Non-pigmented ciliary epithelial cell (primary cell): ENCODE measurements at regions not wholly inside any gene's neighbourhood (a gene's known extent, or its start where the extent isn't known, plus 50 kb on each side); places are given as distances from the start of the nearest gene placed in this dataset.

Experiments used
- DNase-seq: peaks from one replicate; pipeline ENCODE4 v3.0.0-alpha.2; 2010; ENCODE audit warnings: low read depth

DNA sequence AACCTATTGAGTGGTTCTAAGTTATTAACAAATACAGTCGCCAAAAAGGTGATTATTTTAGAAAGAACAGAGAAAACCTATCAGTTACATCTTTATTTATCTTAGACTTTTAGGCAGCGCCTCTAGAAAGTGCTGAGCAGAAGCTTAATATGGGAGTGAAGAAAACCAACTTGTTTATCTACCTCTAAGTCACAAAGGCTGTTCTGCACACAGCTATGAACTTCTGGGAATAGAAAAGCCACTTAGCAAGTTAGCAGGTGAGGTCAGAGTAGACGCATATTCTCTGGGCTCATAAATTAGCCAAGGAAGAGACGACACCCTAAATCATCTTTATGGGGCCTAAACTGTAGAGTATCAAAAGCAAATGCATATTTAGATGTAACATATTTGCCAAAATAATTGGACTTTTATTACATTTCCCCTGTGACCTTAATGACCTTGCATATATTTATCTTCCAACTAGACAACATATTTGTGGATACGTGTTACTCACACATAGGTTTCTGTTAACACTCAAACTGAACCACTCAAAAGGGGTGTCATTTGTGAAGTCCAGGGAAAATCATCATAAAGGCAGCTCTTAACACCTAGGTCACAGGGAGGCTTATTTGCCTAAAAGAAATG is 267.1 kb downstream of the ADGB start:
- DNase-seq, result no peak

DNA sequence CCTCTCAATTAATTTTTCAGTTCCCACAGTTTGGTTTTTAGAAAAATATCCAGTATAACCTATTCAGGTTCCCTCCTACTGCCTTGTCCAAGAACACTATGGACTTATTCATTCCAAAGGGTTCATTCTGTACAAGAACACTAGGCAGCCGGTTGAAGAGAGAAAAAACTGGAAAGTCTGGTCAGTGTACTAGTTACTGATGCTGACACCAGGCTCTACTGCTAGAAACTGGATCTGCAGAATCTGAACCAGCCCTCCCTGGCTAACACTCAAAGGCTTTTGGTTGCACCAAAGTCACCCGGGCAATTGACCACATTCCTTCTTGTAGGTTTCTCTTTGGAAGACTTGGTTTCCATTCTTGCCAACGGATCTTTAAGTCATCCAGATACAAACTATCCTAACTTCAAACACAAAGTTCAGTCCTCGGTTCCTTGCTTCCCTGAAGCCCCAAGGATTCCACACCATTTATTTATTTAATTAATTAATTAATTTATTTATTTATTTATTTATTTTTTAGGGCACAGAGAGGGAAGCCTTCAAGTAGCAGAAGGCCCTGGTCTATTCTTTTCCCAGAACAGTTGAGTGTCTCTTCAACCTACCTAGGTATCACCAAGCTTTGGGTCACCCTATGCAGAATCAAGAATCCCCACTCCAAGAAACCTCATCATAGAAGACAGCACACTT is 268.1 kb downstream of the ADGB start:
- no peak for DNase-seq

DNA sequence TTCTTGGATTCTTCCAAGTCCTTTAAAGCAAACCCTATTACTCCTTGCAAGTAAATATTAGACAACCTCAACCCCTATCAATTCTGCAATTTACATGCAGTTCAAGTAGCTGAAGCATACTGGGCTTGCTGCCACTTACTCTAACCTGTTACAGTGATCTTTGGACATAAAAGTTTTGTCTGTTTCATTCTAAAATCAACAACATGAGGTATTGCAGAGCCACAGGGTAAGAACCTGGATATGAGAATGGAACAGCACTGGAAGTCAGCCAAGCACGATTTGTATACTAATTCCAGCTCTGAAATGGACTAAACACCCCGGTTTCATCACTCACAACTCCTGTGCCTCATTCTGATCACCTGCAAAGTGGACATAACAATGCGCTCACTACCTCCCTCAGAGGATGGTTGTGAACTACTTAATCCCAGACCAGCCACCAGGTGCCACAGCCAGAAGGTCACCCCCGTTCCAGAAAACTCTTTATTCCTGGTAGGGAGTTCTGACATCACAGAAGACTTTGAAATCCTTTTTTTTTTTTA is 270.0 kb downstream of the ADGB start:
- DNase-seq, result no peak

DNA sequence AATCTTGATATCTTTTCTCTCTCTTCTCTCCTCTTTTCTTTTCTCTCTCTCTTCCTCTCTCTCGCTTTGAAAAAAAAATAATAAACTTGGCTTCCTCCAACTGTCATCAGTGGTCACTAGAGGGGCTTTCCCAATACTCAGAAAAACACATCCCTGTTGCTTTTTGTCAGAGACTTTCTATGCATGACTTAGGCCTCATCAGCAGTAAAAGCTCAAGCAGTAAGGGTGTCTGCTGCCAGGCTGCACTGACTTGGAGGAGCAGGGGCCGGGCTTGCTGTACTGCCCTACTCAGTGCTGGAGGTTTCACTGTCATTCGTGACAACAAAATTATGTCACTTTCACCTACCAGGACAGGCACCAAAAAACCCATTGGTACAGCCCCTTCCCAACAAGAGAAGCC is 272.0 kb downstream of the ADGB start:
- no peak for DNase-seq

DNA sequence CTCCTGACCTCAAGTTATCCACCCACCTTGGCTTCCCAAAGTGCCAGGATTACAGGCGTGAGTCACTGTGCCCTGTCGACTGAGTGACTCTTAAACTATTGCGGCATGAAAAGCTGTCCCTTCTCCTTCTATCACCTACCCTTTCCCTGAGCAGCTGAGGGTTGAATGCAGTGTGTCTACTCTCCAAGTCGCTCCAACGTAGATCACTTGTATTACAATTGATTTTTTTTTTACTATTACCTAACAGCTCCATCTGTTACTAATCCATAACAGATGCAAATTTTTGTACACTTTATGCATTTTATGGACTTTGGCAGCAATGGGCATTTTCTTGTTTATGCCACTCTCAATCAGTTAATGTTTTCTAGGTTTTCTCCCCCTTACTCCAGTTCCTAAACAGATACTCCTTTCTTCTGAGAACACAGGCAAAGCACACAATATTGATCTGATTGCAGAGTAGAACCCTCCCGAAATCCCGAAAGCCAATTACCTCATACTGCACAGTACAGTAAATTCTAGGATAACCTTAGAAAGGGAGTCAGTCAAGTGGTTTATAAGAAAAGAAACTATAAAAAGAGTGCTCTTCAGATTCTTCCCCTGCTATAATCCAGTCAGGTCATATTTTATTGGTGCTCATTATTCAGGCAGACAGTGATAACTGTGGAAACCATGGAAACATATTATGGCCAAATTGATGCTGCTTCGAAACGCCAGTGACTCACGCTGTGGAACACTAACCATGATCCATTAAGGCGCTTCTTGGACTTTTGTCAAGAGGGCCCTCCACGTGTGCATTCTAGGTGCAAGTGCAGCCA is 273.0 kb downstream of the ADGB start:
- no peak for DNase-seq

DNA sequence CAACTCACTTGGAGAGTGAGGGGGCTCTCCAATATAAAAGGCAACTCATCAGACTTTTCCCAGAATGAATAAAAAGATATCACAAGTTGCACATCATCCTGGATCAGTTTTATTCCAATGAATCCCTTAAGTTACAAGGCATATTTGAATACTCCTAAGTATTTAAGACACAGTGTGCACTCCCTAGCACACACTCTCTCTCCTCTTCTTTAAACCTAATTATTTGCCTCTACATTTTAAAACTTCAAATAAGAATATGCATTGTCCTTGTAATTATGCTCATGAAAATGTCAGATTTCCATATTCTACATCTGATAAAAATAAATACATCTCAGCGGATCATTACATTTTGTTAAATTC is 273.6 kb downstream of the ADGB start:
- DNase-seq, result no peak

DNA sequence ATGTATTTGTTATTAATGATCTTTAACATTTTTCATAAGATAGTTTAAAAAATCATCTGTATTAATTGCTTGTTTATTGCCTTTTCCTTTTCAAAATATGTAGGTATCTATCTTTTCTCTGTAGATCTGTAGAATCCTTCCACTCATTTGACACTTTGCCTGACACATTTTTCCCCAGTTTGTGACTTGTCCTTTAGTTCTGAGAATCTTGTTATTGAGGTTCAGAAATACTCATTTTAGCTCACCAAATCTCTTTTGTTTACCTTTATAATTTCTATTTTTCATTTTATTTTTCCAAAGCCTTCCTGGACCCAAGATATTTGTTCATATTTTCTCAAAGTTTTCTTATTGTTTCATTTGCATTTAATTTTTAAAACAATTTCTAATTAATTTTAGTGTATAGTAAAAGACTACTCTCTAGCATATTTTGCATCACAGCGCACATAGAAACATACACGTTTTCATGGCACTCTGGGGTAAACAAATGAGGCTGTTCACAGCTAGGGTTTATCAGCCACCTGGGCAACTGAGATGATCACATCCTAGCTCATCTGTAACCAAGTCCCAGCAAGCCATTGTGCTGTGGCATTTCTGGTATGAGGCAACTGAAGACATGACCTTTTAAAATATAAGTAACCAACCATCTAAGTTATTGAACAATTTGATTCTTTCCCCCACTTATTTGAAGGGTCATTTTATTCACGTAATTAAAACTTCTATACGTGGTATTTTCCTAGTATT is 275.7 kb downstream of the ADGB start:
- no peak for DNase-seq

DNA sequence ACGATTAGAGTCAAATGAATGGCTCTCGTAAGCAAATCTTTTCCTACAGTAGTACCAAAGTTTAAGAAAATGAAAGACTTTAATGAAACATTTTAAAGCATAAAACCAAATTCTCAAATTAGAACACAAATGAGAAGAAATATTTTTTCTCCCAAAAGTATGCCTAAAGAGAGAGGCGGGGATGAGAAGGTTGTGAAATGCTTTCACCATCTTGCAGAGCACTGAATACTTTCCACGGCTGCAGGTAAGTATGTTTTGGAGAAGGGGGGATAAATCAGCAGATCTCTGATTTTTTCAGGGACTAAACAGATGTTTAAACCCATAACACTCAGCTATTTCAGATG is 277.1 kb downstream of the ADGB start:
- no peak for DNase-seq

DNA sequence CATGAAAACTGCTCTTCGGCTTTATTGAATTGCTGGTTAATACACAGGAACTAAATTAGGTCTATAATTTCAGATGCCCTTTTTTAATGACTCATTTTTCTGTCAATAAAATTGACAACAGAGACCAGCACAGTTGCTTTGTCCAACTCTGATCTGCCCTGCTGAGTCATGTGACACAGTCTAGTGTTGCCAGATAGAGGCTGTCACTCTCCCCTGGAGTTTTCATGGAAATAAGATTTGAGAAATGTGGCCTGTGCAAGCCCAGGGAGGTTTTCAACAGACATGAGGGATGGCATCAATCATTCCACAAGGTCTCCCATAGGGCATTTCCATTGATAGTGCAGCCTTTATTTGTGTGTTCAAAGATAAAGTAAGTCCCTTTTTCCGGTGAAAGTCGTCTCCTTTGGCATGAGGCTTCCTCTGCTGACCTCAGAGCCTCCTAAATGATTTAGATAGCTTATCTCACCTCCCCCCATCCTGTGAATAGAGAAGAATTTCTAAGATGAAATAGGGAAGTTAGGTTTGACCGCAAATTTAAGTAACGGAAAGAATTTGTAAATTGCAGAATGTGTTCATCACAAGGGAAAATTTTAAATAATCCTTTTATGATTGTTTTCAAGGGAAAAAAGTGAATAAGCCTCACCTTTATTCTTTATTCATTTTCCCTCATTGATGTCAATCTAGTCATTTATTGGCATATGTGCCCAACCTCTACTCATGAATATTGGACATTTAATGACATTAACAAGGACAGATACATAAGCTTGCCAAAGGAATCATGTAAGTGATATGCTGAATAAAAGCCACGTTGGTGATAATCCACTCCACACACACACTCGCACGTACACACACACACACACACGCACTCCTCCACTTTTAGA is 277.7 kb downstream of the ADGB start:
- DNase-seq, result no peak

DNA sequence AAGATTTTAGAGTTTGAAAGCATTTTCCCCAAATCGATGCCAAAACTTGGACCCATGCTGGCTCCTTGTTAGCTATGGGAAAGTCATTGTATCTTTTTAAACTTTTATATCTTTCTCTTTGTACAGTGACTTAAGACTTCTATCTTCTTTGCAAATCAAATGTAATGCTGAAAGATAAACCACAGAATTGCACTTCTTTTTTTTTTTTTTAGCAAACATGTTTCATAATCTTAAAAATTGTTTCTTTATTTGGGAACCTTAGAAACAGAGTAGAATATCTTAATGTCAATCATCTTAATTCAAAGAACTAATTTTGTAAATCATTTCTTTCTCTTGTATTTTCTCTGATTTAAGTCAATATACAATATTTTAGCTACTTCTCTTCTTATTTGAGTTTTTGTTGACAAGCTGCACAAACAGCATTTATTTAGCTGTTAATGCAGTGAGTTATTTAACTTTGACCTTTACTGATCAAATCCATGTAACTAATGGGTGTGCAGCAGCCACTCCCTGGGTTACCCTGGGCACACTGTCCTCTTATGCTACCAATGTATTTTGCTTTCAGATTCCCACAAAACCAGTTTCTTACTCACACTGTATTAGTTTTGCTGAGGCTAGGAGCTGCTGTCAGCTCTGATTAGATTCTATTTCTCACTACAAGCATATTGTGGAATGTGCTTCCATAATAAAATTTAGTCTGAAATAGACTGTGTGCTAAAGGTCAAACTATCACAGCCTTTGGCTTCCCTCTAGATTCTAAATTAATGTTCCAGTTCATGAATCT is 279.6 kb downstream of the ADGB start:
- DNase-seq, result no peak

DNA sequence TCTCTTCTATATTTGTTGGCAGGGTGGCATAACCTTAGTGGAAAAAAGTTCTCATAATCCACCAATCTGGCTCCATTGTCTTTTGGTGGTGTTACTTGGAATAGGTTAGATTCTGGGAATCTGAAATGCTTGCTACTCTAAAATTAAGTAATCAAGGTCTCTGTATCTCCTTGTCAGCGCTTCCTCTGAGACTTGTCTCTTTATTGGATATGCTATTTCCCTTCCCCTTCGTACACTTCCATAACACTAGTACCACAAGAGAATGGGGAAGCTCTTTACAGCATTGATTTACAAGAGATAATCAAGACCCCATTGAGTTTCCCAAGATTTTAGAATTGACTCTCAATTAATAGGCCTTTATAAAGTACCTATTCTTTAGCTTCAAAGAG is 280.2 kb downstream of the ADGB start:
- no peak for DNase-seq

DNA sequence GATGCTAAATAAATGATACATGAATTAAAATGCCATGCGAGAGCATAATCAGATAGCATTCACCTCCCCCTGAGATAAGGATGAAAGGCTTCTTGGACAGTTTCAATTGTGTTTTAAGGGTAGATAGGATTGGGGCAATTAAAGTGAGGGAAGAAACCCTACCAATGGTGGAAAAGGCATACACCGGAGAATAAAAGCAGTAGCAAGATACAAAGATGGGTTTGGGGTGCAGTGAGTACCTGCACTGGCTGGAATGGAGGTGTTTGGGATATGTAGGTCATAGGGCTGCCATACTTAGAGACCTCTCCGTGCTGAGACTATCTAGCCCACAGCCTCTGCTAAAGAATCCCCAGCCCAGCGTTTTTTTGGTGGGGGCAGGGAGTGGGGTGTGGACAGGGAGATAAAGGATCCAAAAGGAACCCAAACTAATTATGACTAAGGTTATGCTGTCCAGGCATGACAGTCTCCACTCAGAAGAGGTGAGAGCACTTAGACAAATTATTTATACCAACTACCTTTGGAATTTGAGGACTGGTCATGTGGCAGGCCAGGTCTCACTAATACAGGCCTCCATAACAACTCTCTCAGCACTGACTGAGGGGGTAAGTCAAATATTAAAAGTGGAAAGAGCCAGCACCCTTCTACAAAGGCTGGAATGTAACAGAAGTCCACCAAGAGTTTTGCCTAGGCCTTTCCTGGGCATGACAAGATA is 280.8 kb downstream of the ADGB start:
- DNase-seq, result no peak

DNA sequence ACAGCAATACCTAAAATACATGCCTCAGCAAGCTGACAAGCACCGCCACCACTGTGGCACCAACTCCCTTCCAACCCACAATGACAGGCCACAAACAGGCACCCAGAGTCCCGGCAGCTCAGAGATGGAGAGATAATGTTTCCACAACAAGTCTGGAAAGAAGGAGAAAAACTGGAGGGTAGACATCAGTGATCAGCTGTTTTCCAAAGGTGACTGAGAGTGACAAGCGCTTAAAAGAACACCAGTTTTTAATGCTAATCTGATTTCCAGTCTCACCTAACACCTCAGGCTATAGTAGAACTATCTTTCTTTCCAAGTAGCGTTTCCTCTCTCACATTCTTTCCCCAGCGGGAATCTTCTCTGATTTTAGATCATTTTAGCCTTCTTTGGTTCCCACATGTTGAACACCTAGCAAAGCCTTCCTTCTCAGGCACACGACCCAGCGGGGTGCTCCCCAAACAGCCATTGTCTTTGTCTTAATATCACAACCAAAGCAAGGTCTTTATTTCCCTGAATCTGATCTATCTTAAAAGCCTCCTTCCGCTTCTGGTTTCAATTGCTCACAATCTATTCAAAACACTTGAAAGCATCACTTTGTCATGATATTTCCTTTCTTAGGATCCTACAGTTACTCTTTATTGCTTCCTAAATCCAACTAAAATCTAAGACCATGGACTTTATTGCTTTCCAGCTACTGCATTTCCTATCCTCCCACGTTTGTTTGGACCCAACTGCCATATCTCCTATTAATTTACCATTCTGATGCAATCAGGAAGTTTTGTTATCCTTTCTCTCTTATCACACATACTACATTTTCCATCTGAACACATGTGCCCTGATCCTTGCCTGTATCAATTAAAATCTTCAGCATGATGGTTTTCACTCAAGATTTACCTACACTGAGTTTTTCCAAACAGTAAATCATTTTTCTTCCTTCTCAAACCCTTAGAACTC is 282.7 kb downstream of the ADGB start:
- DNase-seq, result no peak

DNA sequence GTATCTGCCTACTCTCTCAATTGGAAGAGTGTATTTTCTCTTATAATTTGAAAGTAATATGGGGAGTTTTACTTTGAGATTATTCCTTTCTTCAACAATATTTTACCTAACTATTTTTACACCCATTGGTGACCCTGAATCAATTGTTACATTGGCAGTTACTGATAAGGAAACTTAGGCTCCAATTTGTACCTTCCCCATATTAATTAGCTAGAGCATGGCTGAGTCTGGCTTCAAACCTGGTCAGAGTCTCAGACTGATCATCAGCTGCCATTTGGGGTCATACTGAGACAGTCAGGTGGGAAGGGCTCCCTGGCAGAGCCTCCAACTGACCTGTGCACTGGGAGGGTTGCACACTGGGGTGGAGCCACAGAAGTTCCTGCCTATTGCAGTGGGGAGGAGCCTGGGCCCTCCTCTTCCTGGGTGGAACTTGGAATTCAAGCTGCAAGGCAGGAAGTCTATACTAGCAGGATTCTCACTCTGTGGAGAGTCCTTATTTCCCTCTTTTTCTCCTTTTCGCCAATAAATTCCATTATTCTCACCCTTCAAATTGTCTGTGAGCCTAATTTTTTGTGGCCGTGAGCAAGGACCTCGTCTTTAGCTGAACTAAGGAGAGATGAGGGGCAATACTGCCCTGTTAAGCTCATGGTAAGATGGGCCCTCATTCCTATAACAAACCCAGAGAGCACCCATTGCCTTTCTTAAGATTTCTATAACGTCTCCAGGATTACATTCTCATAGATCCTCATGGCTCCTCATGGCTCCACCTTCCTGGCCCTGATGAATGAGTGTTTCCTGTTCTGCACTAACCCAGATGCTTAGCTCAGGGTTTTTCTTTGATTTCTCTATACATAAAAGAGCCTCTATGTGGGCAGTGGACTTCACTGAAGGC is 285.1 kb downstream of the ADGB start:
- DNase-seq, result no peak

DNA sequence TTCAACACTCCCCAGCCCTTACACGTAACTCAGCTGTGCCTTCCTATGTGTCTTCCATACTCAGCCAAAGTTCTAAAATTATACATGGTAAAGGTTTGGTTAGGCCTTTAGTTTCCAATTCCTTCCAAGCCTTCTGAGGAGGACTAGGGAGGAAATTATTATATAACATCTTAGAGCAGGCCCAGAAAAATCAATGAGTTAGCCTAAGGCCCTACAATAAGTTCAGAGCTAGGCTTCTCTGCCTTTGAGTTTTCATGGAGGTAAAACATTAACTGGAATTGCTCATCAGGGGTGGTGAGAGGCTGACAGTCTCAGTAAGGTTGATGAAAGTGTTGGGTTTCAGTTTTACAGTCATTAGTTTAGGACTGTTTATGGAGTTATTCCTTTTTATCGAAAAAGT is 286.0 kb downstream of the ADGB start:
- no peak for DNase-seq

DNA sequence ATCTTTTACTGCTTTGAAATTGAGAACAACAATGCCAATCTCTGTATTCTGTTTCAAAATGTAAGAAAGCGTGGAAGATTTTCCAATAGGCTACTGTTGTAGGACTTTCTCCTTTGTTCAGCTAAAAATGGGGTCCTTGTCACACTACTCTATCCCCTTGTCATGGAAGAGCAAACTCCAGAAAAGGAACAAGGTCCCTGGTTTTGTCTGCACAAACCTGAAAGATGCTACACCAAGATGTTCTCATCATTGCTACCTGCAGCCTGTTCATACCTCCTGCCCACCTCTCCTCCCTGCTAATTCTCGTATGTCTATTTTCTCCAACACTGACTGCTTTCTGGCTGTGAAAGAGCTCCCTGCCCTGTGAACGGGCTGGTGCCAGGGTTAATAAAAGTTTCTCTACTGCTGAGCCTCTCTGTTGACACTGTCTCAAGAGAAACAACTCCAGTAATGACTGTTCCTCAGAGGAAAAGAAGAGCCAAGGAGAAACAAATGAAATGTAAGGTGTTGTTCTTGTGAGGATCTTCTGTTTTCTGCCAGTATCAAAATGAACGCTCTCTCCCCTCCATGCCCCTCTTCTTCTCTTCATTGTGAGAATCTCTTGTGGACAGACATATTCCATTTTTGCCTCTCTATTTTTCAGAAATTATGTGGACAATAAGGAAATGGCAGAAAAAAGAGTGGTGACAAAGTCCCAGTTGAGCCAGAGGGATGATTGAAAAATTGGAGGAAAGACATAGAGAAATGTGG is 287.1 kb downstream of the ADGB start:
- no peak for DNase-seq
